Epithelial cell of proximal tubule (primary cell): ENCODE measurements at regions not wholly inside any gene's neighbourhood (a gene's known extent, or its start where the extent isn't known, plus 50 kb on each side); places are given as distances from the start of the nearest gene placed in this dataset.

Experiments
- DNase-seq: peaks from one replicate; pipeline ENCODE4 v3.0.0-alpha.2; 2011; ENCODE audit warnings: low read depth
- H3K4me3 ChIP-seq: 2 replicates; pipeline ENCODE4 v1.5.1; 2011; ENCODE audit warnings: low read depth, mild to moderate bottlenecking, low read length
- CTCF ChIP-seq: conservative IDR thresholded peaks from 2 replicates; pipeline ENCODE4 v1.5.1; 2012; ENCODE audit warnings: low read depth, mild to moderate bottlenecking, low read length

GRCh38 chr11:70496591-70497535, 98.5 kb downstream of the CTTN start:
- TF ChIP-seq CTCF = no peak
- no peak overlapping the region for H3K4me3 ChIP-seq
- DNase-seq = no peak

GRCh38 chr11:70497536-70498075, 99.3 kb downstream of the CTTN start:
- H3K4me3 ChIP-seq = no peak overlapping the region
- no peak for TF ChIP-seq CTCF
- DNase-seq = no peak

GRCh38 chr11:70498171-70498571, 99.8 kb downstream of the CTTN start:
- no peak for DNase-seq
- no peak for TF ChIP-seq CTCF
- H3K4me3 ChIP-seq = no peak overlapping the region

GRCh38 chr11:70498976-70499801, 100.9 kb downstream of the CTTN start:
- H3K4me3 ChIP-seq = no peak overlapping the region
- no peak for TF ChIP-seq CTCF
- no peak for DNase-seq

GRCh38 chr11:70500076-70500847, 101.9 kb downstream of the CTTN start:
- no peak for DNase-seq
- H3K4me3 ChIP-seq = no peak overlapping the region
- TF ChIP-seq CTCF = no peak
